ENCODE measurements at regions not wholly inside any gene's neighbourhood (a gene's known extent, or its start where the extent isn't known, plus 50 kb on each side); places are given as distances from the start of the nearest gene placed in this dataset.

DNA sequence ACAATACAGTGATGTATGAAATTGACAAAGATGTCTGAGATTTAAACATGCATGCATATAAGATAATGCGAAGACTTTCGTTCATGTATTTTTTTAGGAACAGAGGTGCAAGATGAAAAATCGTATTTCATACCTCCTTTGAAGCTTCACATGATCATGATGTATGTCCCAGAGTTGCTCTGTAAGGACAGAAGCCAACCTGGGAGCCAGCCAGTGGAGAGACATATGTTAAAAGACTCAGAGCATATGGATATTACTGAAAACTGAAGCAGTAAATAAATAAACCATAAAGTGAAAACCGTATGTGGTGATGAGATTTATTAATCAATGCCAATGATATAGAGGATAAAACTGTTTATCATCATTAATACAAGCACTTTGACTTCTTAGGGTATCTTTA lies 424.4 kb upstream of the NETO1 start:
- peaks cover 7% of the 10 kb centered on the region for H3K27me3 Mint-ChIP-seq (ENCODE audit: low read depth)
- H3K9me3 Mint-ChIP-seq (ENCODE audit: low read depth): no peaks in the 10 kb centered on the region
- H3K4me3 Mint-ChIP-seq (ENCODE audit: unreplicated experiment): no peak overlapping the region
- no peaks in the 10 kb centered on the region for H3K4me1 Mint-ChIP-seq (ENCODE audit: low read depth)
- no peaks in the 10 kb centered on the region for H3K36me3 Mint-ChIP-seq (ENCODE audit: low read depth)
- DNase-seq (ENCODE audit: low spot score): no peak
- TF ChIP-seq, protein P1, sequence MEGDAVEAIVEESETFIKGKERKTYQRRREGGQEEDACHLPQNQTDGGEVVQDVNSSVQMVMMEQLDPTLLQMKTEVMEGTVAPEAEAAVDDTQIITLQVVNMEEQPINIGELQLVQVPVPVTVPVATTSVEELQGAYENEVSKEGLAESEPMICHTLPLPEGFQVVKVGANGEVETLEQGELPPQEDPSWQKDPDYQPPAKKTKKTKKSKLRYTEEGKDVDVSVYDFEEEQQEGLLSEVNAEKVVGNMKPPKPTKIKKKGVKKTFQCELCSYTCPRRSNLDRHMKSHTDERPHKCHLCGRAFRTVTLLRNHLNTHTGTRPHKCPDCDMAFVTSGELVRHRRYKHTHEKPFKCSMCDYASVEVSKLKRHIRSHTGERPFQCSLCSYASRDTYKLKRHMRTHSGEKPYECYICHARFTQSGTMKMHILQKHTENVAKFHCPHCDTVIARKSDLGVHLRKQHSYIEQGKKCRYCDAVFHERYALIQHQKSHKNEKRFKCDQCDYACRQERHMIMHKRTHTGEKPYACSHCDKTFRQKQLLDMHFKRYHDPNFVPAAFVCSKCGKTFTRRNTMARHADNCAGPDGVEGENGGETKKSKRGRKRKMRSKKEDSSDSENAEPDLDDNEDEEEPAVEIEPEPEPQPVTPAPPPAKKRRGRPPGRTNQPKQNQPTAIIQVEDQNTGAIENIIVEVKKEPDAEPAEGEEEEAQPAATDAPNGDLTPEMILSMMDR (IDR thresholded peaks at IDR 0.05): no peak
- H3K27ac Mint-ChIP-seq (ENCODE audit: unreplicated experiment): no peak overlapping the region

DNA sequence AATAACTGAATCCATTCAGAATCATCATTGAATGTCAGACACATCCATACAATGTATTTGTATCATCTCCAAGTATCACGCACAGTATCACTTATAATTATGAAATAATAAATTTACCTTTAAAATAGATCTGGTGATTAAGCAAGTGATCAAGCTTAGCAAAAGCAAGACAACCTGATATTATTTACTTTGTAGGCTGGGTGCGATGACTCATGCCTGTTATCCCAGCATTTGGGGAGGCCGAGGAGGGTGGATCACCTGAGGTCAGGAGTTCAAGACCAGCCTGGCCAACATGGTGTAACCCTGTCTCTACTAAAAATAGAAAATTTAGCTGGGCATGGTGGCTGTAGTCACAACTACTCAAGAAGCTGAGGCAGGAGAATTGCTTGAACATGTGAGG lies 421.0 kb upstream of the NETO1 start:
- Mint-ChIP-seq H3K4me3 (ENCODE audit: unreplicated experiment) (no peak overlapping the region), H3K4me1 (ENCODE audit: low read depth) (no peaks in the 10 kb centered on the region), H3K9me3 (ENCODE audit: low read depth) (no peaks in the 10 kb centered on the region), H3K27ac (ENCODE audit: unreplicated experiment) (no peak overlapping the region), H3K36me3 (ENCODE audit: low read depth) (no peaks in the 10 kb centered on the region), H3K27me3 (ENCODE audit: low read depth) (no peaks in the 10 kb centered on the region)
- DNase-seq (ENCODE audit: low spot score): no peak
- TF ChIP-seq, protein P1 (IDR thresholded peaks at IDR 0.05): no peak

DNA sequence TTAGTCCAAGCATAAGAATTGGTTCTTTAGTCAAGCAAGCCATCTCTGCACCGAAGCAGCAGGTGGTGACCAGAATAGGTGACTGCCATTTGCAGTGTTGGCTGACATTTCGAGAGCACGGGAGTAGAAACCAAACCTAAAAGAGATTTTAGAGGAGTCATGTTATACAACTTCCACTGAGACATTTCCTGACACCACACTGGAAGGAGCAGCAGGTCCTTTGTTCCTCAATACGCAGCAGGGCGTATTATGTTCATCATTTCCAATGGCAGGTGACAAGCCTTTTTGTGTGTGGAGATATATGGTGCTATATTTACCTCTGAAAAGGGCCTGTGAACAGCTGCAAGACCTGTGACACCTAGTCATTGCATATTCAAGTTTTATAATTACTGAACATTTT lies 418.8 kb upstream of the NETO1 start:
- TF ChIP-seq, protein P1 (IDR thresholded peaks at IDR 0.05): no peak
- Mint-ChIP-seq H3K4me3 (ENCODE audit: unreplicated experiment) (no peak overlapping the region), H3K27ac (ENCODE audit: unreplicated experiment) (no peak overlapping the region), H3K36me3 (ENCODE audit: low read depth) (no peaks in the 10 kb centered on the region), H3K9me3 (ENCODE audit: low read depth) (no peaks in the 10 kb centered on the region), H3K4me1 (ENCODE audit: low read depth) (no peaks in the 10 kb centered on the region), H3K27me3 (ENCODE audit: low read depth) (no peaks in the 10 kb centered on the region)
- no peak for DNase-seq (ENCODE audit: low spot score)

DNA sequence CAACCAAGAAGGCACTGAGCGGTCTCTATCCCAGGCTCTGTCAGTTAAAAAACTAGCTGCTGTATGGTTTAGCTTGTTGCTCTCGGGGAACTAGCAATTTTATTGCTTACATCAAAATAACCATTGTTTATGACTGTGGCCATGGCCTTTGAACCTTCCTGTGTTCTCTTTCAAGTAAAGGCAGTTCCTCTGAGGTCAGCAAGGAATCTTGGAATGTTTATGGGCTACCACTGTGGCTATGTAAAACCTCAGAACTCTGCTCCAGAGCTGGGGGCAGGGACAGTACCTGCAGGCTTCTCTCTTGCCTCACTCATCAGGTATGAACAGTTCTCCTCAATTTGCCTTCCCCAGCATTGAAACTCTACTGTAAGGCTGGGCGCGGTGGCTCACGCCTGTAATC lies 416.0 kb upstream of the NETO1 start:
- no peaks in the 10 kb centered on the region for H3K27me3 Mint-ChIP-seq (ENCODE audit: low read depth)
- TF ChIP-seq, protein P1 (IDR thresholded peaks at IDR 0.05): no peak
- H3K27ac Mint-ChIP-seq (ENCODE audit: unreplicated experiment): no peak overlapping the region
- peaks cover 5% of the 10 kb centered on the region for H3K9me3 Mint-ChIP-seq (ENCODE audit: low read depth)
- no peaks in the 10 kb centered on the region for H3K36me3 Mint-ChIP-seq (ENCODE audit: low read depth)
- H3K4me1 Mint-ChIP-seq (ENCODE audit: low read depth): no peaks in the 10 kb centered on the region
- no peak for DNase-seq (ENCODE audit: low spot score)
- H3K4me3 Mint-ChIP-seq (ENCODE audit: unreplicated experiment): no peak overlapping the region

DNA sequence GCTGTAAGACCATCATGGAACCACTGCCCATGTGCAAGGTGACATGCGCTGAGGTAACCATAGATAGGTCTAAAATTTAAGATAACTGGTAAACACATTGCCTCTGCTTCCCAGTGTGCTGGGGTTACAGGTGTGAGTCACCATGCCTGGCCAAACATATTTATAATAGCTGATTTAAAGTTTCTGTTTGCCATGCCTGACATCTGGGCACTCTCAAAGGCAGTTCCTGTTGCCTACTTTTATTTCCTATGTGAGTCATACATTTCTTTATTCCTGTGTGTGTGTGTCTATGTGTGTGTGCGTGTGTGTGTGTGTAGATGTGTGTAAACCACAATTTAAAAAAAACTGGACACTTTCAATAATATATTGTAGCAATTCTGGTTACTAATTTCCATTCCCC lies 415.2 kb upstream of the NETO1 start:
- no peak overlapping the region for H3K4me3 Mint-ChIP-seq (ENCODE audit: unreplicated experiment)
- TF ChIP-seq, protein P1 (IDR thresholded peaks at IDR 0.05): no peak
- no peak for DNase-seq (ENCODE audit: low spot score)
- no peak overlapping the region for H3K27ac Mint-ChIP-seq (ENCODE audit: unreplicated experiment)
- no peaks in the 10 kb centered on the region for H3K27me3 Mint-ChIP-seq (ENCODE audit: low read depth)
- peaks cover 5% of the 10 kb centered on the region for H3K9me3 Mint-ChIP-seq (ENCODE audit: low read depth)
- H3K4me1 Mint-ChIP-seq (ENCODE audit: low read depth): no peaks in the 10 kb centered on the region
- H3K36me3 Mint-ChIP-seq (ENCODE audit: low read depth): no peaks in the 10 kb centered on the region
